ENCODE measurements at regions not wholly inside any gene's neighbourhood (a gene's known extent, or its start where the extent isn't known, plus 50 kb on each side); places are given as distances from the start of the nearest gene placed in this dataset.

DNA sequence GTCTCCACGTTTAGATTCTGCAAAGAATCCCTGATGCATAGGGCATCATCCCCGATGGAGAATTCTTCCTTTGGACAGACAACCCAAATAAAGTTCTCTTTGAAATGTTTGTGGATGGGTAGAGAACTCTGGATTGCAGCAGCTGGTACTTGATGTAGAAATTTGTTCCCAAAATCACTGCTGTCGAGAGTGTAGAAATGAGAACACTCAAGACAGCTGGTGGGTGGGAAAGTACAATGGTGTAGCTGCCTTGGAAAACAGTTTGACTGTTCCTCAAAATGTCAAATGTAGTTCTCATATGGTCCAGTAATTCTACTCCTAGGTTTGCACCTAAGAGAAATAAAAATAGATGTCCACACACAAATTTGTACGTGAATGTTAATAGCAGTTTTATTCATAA is 671.5 kb upstream of the TMEM132C start:
- intact Hi-C loops (cut with micrococcal nuclease; ENCODE audit: unreplicated experiment) = no loop called here
- BruUV-seq (replicated peaks) = no TSS peak
- POLR2A ChIA-PET (ENCODE audit: unreplicated experiment) = no interaction called here

DNA sequence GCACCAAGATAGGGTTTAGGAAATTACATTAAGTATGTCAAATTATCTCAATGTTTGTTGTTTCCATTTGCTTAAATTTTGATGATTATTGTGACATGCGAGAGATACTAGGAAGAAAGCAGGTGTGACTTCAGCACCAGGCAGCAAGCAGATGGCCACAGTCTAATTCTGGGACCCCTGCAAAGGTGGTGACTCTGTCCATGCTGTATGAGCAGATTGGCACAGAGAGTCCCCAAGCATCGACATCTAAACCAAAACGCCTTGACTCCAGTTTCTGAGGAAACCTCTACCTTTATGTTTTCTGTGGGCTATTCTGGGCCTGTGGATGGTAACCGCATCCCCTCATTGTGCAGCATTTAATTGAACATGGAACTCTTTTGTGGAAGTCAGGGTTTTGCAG is 670.1 kb upstream of the TMEM132C start:
- DNase-seq = no peak
- intact Hi-C loops (cut with micrococcal nuclease; ENCODE audit: unreplicated experiment) = no loop called here
- Histone ChIP-seq H3F3A (ENCODE audit: insufficient read depth, low read depth) (no peaks in the 10 kb centered on the region), H3K4me2 (no peak overlapping the region), H3K79me2 (ENCODE audit: low read depth) (no peaks in the 10 kb centered on the region), H3K9me3 (ENCODE audit: insufficient read depth, low read depth) (no peaks in the 10 kb centered on the region), H3K27me3 (ENCODE audit: insufficient read depth, low read depth) (peaks cover 40% of the 10 kb centered on the region), H3K9me2 (ENCODE audit: insufficient read depth) (no peaks in the 10 kb centered on the region), H3K4me3 (no peak overlapping the region), H3K4me1 (replicated peaks; ENCODE audit: insufficient read depth) (no peaks in the 10 kb centered on the region), H4K20me1 (ENCODE audit: insufficient read depth) (no peaks in the 10 kb centered on the region), H3K27ac (no peak overlapping the region), H3K36me3 (ENCODE audit: low read depth) (no peaks in the 10 kb centered on the region), H2AFZ (no peak overlapping the region)
- ChIA-PET CTCF (no interaction called here), POLR2A (ENCODE audit: unreplicated experiment) (no interaction called here)
- no TSS peak for BruUV-seq (replicated peaks)
- TF ChIP-seq, protein P1, sequence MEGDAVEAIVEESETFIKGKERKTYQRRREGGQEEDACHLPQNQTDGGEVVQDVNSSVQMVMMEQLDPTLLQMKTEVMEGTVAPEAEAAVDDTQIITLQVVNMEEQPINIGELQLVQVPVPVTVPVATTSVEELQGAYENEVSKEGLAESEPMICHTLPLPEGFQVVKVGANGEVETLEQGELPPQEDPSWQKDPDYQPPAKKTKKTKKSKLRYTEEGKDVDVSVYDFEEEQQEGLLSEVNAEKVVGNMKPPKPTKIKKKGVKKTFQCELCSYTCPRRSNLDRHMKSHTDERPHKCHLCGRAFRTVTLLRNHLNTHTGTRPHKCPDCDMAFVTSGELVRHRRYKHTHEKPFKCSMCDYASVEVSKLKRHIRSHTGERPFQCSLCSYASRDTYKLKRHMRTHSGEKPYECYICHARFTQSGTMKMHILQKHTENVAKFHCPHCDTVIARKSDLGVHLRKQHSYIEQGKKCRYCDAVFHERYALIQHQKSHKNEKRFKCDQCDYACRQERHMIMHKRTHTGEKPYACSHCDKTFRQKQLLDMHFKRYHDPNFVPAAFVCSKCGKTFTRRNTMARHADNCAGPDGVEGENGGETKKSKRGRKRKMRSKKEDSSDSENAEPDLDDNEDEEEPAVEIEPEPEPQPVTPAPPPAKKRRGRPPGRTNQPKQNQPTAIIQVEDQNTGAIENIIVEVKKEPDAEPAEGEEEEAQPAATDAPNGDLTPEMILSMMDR (conservative IDR thresholded peaks at IDR 0.05) = no peak
- TF ChIP-seq EZH2 (IDR thresholded peaks at IDR 0.05; ENCODE audit: low read depth) = no peak

More for the DNA sequence above, 671.5 kb upstream of the TMEM132C start:
- Histone ChIP-seq H3K36me3 (ENCODE audit: low read depth) (no peaks in the 10 kb centered on the region), H3K4me3 (no peak overlapping the region), H3K9me3 (ENCODE audit: insufficient read depth, low read depth) (no peaks in the 10 kb centered on the region), H3K9me2 (ENCODE audit: insufficient read depth) (no peaks in the 10 kb centered on the region), H3K27ac (no peak overlapping the region), H3K4me1 (replicated peaks; ENCODE audit: insufficient read depth) (no peaks in the 10 kb centered on the region), H3F3A (ENCODE audit: insufficient read depth, low read depth) (no peaks in the 10 kb centered on the region), H4K20me1 (ENCODE audit: insufficient read depth) (no peaks in the 10 kb centered on the region), H3K27me3 (ENCODE audit: insufficient read depth, low read depth) (peaks cover 54% of the 10 kb centered on the region), H3K4me2 (no peak overlapping the region), H3K79me2 (ENCODE audit: low read depth) (no peaks in the 10 kb centered on the region), H2AFZ (no peak overlapping the region)
- CTCF ChIA-PET = no interaction called here
- no peak for TF ChIP-seq EZH2 (IDR thresholded peaks at IDR 0.05; ENCODE audit: low read depth)
- TF ChIP-seq, protein P1 (conservative IDR thresholded peaks at IDR 0.05) = no peak
- DNase-seq = no peak

DNA sequence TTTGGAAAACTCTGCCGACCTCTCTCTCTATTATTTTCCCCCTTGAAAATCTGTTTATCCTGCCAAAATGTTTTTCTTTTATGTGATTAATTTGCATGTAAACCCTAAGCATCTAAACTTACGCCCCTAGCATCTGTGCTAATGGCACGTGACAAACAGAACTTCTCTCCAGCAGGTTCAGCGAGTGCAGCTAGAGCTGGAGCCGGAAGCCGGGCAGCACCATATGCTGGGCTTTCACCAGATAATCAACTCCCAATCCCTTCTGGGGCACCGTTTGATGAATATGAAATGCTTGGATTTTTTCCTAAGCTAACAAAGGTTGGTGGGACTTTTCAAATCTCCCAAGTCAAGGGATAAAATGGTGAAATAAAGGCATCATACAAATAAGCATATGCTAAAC is 667.5 kb upstream of the TMEM132C start:
- Histone ChIP-seq H4K20me1 (ENCODE audit: insufficient read depth) (no peaks in the 10 kb centered on the region), H3K4me1 (replicated peaks; ENCODE audit: insufficient read depth) (no peaks in the 10 kb centered on the region), H2AFZ (no peak overlapping the region), H3K27ac (no peak overlapping the region), H3F3A (ENCODE audit: insufficient read depth, low read depth) (no peaks in the 10 kb centered on the region), H3K36me3 (ENCODE audit: low read depth) (no peaks in the 10 kb centered on the region), H3K4me3 (no peak overlapping the region), H3K9me3 (ENCODE audit: insufficient read depth, low read depth) (no peaks in the 10 kb centered on the region), H3K79me2 (ENCODE audit: low read depth) (no peaks in the 10 kb centered on the region), H3K27me3 (ENCODE audit: insufficient read depth, low read depth) (peaks cover 27% of the 10 kb centered on the region), H3K4me2 (no peak overlapping the region), H3K9me2 (ENCODE audit: insufficient read depth) (no peaks in the 10 kb centered on the region)
- no peak for DNase-seq
- ChIA-PET CTCF (no interaction called here), POLR2A (ENCODE audit: unreplicated experiment) (no interaction called here)
- TF ChIP-seq, protein P1 (conservative IDR thresholded peaks at IDR 0.05) = no peak
- no peak for TF ChIP-seq EZH2 (IDR thresholded peaks at IDR 0.05; ENCODE audit: low read depth)
- intact Hi-C loops (cut with micrococcal nuclease; ENCODE audit: unreplicated experiment) = no loop called here
- BruUV-seq (replicated peaks) = no TSS peak
